Fibroblast of skin of right quadriceps (primary cell): ENCODE measurements at regions not wholly inside any gene's neighbourhood (a gene's known extent, or its start where the extent isn't known, plus 50 kb on each side); places are given as distances from the start of the nearest gene placed in this dataset.
"Not testable (repeated sequence)": the region's sequence is repeated elsewhere in the genome, so short reads cannot be mapped to it uniquely, and the experiment has no call there.

Experiments
- DNase-seq: peaks from one replicate; pipeline ENCODE4 v3.0.0-alpha.2; 2013

DNA sequence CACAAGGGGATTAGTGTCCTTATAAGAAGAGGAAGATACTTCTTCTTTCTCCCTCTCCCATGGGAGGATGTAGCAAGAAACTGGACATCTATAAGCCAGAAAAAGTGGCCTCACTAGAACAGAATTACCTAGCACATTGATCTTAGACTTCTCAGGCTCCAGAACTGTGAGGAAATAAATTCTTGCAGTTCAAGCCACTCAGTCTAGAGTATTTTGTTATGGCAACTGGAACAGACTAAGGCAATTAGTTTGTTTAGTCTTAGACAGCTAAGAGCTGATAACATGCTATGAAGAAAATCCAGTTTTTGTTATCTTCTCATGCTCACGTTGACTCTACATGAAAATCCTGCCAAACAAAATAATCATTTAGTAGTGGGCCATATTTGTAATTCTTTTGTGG lies 627.6 kb upstream of the PHF14 start:
- DNase-seq = no peak

DNA sequence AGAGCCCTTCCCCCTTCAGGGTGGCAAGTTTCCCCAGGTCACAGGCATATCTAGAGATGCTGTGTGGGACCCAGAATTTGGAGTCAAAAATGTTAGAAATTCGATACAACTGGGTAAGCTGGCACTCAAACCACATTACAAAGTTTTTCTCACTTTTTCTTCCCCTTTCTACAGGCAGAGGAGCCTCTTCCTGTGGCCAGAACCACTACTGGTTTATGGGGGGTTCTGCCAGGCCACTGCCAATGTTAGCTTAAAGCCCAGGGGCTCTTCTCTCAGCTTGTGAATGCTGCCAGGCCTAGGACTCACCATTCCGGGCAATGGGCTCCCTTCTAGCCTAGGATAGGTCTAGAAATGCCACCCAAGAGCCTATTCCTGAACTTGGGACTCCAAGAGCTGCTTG lies 617.9 kb upstream of the PHF14 start:
- no peak for DNase-seq

- DNase-seq = no peak
Observed at GRCh38 chr7:10360050-10360449, 613.6 kb upstream of the PHF14 start.

DNA sequence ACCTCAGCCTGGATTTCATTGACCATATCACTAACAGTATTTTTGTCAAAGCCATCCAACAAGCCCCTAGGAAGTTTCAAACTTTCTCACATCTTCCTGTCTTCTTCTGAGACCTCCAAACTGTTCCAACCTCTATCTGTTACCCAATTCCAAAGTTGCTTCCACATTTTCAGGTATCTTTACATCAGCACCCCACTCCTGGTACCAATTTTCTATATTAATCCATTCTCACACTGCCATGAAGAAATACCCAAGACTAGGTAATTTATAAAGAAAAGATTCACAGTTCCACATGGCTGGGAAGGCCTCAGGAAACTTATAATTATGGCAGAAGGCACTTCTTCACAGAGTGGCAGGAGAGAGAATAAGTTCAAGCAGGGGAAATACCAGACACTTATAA lies 571.9 kb upstream of the PHF14 start:
- no peak for DNase-seq

DNA sequence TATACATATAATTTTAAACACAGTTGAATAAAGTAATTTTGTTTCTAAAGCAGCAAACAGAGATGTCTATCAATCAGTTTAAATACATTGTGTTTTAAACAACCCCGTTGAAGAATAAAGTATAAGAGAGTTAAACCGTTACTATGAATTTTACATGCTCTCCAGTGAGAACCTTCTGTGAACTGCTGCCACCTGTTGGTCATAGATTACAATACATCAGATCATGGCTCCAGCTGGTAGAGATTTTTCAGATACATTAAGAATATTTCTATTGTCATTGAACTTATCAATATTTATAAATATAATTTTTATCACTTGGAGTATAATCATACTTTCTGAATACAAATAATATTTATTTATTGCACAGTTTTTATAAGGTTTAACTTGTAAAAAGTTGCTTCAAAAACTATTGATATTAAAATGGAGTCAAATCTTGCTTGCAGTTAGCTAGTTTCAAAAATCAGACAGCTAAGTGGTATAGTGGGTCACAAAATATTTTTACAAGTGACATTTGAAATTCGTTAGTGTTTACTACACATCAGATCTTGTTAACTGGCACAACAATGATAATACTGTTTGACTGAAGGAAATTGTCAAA lies 561.2 kb upstream of the PHF14 start:
- DNase-seq = peak; percentile 28

- DNase-seq = no peak
Observed at GRCh38 chr7:10418985-10419384, 554.7 kb upstream of the PHF14 start.

DNA sequence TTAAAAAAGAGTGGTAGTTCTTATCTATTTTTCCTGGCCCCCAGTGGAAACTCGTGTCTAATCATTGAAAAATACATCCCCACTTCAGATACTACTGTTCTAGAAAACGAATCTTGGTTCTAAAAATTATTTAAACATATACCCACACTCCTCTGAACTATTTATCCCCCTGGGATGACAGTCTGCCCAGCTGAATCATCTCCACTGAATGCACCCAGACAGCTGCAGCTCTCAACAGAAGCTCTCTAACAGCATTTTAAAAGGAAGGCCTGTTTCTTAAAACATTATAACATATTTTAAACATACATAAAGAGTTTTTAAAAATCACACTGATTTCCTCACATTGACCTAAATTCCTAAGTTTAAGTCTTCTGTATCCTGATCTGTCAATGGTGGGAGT lies 544.6 kb upstream of the PHF14 start:
- no peak for DNase-seq

DNA sequence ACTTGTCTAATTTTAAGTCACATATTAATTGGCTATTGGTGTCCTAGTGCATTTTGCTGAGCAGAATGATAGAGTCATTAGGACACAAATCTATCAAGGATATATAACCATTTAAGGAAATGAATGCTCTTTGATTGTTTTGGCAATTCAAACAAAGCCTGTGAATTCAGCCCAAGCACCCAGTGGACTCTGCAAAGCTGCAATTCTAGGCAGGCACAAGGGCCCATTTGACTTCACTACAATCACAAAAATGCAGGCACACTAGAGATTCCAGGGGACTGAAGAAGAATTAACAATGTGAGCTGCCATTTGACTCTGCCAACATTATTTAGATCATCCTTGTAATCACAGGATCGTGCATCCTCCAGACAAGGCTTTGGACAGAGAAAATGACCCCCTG lies 544.2 kb upstream of the PHF14 start:
- DNase-seq = no peak

GRCh38 chr7:10436302-10436701 lies 537.4 kb upstream of the PHF14 start:
- DNase-seq = no peak

DNA sequence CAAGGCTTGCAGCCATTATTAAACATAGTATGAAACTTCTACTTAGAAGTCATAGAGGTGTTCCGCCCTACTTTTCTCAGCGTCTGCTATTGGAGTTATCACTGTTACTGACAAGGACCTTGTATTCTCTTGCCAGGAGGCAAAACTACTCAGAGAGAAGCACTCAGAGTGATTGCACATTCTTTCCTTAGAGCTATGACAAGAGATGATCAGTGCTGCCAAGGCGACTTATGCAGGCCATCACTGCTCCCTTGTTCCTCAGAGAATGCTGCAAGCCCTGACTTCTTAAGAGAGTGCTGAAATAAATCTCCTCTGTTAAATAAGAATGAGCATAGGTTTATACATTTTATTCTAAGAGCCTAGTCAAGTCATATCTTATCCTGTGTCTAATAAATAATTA lies 534.6 kb upstream of the PHF14 start:
- no peak for DNase-seq

DNA sequence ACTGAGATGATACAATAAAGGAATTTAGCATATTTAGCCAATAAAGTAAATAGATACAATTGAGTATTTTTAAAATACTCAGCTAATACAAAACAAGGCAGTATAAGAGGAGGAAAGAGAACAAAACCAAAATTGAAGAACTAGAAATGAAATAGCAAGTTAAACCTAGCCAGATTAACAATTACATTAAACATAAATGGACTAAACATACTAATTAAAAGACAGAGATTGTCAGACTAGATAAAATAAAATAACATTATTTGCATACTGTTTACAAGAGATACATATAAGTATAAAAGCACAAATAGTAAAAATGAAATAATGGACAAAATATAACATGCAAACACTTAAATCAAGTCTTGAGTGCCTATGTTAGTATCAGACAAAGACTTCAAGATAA lies 517.7 kb upstream of the PHF14 start:
- no peak for DNase-seq

GRCh38 chr7:10460474-10460873 lies 513.2 kb upstream of the PHF14 start:
- no peak for DNase-seq

DNA sequence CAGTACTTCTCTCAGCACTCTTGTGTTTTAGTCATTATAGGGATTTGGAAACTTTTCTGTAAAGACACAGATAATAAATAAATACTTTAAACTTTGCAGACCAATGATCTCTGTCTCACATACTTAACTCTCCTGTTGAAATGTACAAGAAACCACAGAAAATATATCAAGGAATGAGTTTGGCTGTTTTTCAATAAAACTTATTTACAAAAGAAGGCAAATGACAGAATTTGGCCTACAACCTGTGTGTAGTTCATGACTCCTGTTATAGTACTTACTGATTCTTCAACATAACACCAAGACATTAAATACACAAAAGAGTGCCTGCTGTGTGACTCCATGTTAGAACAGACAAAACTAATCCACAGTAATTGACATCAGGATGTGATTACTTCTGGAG lies 510.0 kb upstream of the PHF14 start:
- no peak for DNase-seq

DNA sequence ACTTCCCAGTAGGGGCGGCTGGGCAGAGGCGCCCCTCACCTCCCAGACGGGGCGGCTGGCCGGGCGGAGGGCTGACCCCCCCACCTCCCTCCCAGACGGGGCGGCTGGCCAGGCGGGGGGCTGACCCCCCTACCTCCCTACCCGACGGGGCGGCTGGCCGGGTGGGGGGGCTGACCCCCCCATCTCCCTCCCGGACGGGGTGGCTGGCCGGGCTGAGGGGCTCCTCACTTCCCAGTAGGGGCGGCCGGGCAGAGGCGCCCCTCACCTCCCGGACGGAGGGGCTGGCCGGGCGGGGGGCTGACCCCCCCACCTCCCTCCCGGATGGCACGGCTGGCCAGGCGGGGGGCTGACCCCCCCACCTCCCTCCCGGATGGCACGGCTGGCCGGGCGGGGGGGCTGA lies 508.1 kb upstream of the PHF14 start:
- not testable (repeated sequence) for DNase-seq

- no peak for DNase-seq
Observed at GRCh38 chr7:10468908-10469307, 504.8 kb upstream of the PHF14 start.

- no peak for DNase-seq
Observed at GRCh38 chr7:10469476-10469875, 504.2 kb upstream of the PHF14 start.

- DNase-seq = no peak
Observed at GRCh38 chr7:10471280-10472058, 502.2 kb upstream of the PHF14 start.

DNA sequence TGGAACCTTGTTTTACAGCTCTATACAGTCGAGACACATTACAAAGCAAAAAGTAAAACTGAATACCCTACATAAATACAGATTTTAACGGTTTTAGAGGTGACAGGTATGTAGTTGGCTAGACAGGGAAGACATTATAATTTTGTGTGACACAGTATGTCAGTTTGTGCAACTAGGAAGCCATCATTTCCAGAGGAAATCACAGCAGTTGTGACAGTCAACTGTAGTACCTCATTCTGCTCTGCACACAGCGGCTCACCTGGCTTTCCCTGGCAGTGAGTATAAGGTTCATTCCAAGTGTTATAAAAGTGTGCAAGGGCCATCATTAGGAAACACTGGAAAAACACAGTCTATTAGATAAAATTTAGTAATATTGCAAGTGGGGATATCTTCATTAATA lies 501.6 kb upstream of the PHF14 start:
- DNase-seq = no peak

DNA sequence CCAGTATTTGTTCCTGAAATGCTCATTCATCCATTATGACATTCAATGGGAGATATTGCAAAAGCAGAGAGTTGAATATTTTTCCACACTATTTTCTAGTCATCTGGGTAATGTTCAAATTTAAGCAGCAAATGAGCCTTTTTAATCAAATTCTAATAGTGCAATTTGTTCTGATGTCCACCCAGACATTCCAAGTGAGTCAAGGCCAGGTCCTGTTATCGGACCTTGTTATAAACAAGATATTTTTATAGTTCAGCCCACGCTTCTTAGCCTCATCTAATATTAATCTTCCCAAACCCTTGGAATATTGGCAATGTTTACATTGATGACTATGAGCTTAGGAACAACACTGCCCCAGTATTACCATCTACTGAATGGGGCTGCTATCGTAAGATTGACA lies 500.1 kb upstream of the PHF14 start:
- no peak for DNase-seq

DNA sequence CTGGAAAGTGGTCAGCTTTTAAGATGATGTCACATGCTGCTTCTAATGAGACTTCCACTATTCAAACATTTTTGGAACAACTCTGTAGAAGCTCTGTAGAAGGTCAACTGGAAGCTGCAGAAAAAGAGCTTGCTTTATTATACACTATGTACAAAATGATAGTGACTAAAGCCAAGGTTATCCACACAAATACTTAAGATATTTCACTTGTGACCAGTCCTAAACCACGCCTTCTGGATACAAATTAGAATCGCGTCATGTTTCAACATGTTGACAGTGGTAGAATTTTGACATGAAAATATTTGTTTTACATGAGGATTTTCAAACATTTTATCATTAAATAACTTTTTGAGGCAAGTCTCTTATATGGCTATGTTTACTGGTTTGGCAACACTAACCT lies 499.6 kb upstream of the PHF14 start:
- DNase-seq = no peak

DNA sequence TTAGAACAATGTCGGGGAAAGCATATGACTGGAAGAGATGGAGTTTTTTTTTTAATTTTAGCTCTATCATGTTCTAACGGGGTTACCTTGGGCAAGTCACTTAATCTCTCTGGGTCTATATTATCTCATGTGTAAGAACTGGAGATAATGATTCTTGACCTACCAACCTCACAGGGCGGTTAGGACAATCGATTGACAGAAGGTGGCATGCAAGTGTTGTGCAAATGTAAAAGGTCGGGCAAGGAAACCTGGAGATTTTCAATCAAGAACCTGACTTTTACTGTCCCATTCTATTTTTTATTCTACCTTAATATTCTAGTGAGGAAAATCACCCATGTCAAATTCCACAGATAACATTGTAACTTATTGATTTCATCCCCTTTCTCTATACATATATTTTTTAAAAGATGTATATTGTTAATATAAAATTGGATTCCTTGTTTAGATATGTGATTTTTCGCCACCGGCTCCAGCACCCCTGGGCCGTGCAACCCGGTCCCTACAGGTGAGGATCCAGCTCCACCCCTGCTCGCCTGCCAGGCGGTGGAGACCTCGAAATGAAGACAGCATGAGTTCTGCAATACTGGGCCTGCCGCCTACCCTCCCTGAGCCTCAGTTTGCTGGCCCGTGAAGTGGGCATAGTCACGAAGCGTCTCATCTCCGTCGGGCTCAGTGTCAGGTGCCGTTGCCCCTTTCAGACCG lies 497.6 kb upstream of the PHF14 start:
- DNase-seq = no peak

- DNase-seq = no peak
Observed at GRCh38 chr7:10476642-10477041, 497.0 kb upstream of the PHF14 start.

DNA sequence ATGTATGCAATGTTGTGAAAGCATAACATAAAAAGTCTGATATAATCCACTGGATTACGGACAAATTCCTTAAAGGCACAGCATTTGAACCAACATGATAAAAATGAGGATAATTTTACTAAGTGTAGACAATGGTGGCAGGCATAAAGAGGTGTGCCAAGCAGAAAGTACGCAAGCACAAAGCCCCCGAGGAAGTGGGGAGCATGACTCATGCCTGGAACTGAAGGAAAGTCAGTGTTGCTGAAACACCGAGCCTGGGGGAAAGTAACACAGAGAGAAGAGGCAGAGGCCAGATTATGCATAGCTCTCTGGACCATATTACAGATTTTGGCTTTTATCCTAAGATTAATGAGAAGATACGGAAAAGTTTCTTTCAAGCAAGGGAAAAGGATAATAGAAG lies 490.0 kb upstream of the PHF14 start:
- DNase-seq = no peak

GRCh38 chr7:10484767-10485166 lies 488.9 kb upstream of the PHF14 start:
- no peak for DNase-seq
